HUES48 (cell line): ENCODE measurements at regions not wholly inside any gene's neighbourhood (a gene's known extent, or its start where the extent isn't known, plus 50 kb on each side); places are given as distances from the start of the nearest gene placed in this dataset.
"Not testable (repeated sequence)": the region's sequence is repeated elsewhere in the genome, so short reads cannot be mapped to it uniquely, and the experiment has no call there.

Experiments
- H3K27ac ChIP-seq: one replicate; pipeline ENCODE4 v1.7.0; 2013; ENCODE audit warnings: low read depth, low read length, inconsistent platforms
- H3K27me3 ChIP-seq: 2 replicates; pipeline ENCODE4 v1.6.1; 2013; ENCODE audit warnings: mild to moderate bottlenecking, low read length; ENCODE audit not compliant: control insufficient read depth, insufficient read depth
- H3K36me3 ChIP-seq: 2 replicates; pipeline ENCODE4 v1.6.1; 2013; ENCODE audit warnings: low read length; ENCODE audit not compliant: control insufficient read depth, insufficient read depth
- H3K4me1 ChIP-seq: 2 replicates; pipeline ENCODE4 v1.6.1; 2013; ENCODE audit warnings: mild to moderate bottlenecking, low read length; ENCODE audit not compliant: control insufficient read depth, insufficient read depth
- H3K4me3 ChIP-seq: 2 replicates; pipeline ENCODE4 v1.5.1; 2013; ENCODE audit warnings: mild to moderate bottlenecking, low read depth, low read length
- H3K9ac ChIP-seq: 2 replicates; pipeline ENCODE4 v1.6.1; 2013; ENCODE audit warnings: mild to moderate bottlenecking, low read depth, low read length, moderate library complexity
- H3K9me3 ChIP-seq: 2 replicates; pipeline ENCODE4 v1.6.1; 2013; ENCODE audit warnings: low read length; ENCODE audit not compliant: control insufficient read depth, insufficient read depth

DNA sequence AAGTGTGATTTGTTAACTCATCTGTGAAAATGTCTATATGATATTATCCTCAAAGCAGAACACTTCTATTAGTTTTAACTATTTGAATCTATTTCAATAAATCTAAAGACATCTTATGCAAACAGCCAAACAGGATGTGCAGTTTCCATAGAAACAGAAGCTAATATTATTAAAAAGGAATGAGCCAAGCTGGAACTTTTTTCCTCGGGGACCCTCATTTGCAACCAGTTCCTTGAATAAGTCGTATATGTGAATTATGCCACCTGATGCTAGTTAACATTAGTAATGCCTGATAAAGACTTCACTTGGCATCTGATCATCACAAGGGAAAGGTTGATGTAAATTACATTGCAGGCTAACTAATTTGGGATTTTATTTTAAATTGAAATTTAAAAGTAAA lies 216.9 kb upstream of the SMLR1 start:
- H3K4me3 ChIP-seq = no peak overlapping the region
- no peak overlapping the region for H3K9ac ChIP-seq
- H3K9me3 ChIP-seq = no peaks in the 10 kb centered on the region
- H3K4me1 ChIP-seq = peaks cover 12% of the 10 kb centered on the region
- no peaks in the 10 kb centered on the region for H3K36me3 ChIP-seq
- no peak overlapping the region for H3K27ac ChIP-seq
- H3K27me3 ChIP-seq = no peaks in the 10 kb centered on the region

DNA sequence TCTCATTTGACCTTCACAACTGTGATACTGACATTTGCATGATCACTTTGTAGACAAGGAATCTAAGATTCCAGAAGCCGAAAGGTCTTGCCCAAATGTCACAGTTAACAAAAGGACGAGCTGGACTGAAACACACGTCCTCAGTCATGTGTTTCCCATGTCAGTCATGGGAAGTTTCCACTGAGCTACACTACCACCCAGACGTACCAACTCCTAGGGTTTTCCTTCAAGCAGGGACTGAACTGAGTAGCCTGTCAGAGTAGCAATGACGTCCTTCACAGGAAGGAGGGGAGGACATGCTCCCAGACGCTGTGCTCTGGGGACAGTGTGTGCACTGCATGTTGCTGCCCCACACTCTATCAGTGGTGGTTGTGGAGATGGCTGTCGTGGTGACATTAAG lies 215.8 kb upstream of the SMLR1 start:
- peaks cover 13% of the 10 kb centered on the region for H3K4me1 ChIP-seq
- no peak overlapping the region for H3K27ac ChIP-seq
- H3K9me3 ChIP-seq = no peaks in the 10 kb centered on the region
- H3K4me3 ChIP-seq = no peak overlapping the region
- no peaks in the 10 kb centered on the region for H3K27me3 ChIP-seq
- no peak overlapping the region for H3K9ac ChIP-seq
- no peaks in the 10 kb centered on the region for H3K36me3 ChIP-seq

DNA sequence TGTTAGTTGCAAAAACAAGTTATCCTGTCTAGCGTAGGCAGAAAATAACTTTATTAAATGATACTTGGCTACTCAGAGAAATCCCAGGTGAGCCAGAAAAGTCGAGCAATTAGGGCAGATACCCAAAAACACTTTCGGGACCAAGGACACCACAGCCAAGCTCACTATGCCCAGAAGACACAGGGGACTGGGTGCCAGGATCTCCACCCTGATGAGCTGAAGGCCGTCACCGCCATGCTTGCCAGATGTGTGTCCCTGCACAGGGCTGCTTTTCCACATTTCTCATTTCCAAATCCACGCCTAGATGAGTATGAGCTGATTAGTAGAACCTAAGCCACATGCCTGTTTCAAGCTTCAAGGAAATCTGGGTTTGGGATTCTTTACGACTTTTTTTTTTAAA lies 214.0 kb upstream of the SMLR1 start:
- peaks cover 13% of the 10 kb centered on the region for H3K4me1 ChIP-seq
- H3K27me3 ChIP-seq = no peaks in the 10 kb centered on the region
- no peak overlapping the region for H3K4me3 ChIP-seq
- no peaks in the 10 kb centered on the region for H3K36me3 ChIP-seq
- H3K27ac ChIP-seq = no peak overlapping the region
- no peaks in the 10 kb centered on the region for H3K9me3 ChIP-seq
- no peak overlapping the region for H3K9ac ChIP-seq

DNA sequence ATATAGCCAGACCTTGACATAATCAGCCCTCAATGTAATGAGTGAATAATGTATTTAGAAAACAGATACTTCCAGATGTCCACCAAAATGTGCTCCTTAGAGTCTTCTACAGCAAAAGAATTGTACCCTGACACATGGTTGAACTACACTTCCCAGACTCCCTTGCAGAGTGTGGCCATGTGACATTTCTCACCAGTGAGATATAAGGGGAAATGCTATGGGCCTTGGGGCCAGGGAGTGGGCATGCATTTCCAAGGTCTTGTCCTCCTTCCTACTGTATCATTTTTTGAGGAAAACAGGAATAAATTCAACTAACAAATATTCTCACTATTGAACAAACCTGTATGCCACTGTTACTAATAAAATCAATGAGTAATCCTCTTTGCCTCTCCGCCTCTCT lies 211.4 kb upstream of the SMLR1 start:
- peaks cover 13% of the 10 kb centered on the region for H3K4me1 ChIP-seq
- H3K27me3 ChIP-seq = no peaks in the 10 kb centered on the region
- H3K9me3 ChIP-seq = no peaks in the 10 kb centered on the region
- H3K9ac ChIP-seq = no peak overlapping the region
- no peak overlapping the region for H3K4me3 ChIP-seq
- no peak overlapping the region for H3K27ac ChIP-seq
- H3K36me3 ChIP-seq = no peaks in the 10 kb centered on the region

DNA sequence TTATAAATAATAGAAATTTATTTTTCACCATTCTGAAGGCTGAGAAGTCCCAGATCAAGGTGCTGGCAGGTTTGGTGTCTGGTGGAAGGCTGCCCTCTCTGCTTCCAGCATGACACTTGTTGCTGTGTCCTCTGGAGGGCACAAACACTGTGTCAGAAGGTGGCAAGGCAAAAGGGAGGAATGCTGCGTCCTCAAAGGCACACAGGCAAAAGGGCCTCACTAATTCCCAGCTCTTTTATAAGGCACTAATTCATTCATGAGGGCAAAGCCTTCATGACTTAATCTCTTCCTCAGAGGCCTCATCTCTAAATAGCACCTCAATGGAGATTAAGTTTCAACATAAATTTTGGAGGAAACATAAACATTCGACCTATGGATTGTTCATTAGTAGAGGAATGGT lies 209.5 kb upstream of the SMLR1 start:
- H3K4me1 ChIP-seq = peaks cover 13% of the 10 kb centered on the region
- H3K4me3 ChIP-seq = no peak overlapping the region
- H3K36me3 ChIP-seq = no peaks in the 10 kb centered on the region
- no peaks in the 10 kb centered on the region for H3K27me3 ChIP-seq
- no peak overlapping the region for H3K27ac ChIP-seq
- H3K9me3 ChIP-seq = no peaks in the 10 kb centered on the region
- no peak overlapping the region for H3K9ac ChIP-seq

DNA sequence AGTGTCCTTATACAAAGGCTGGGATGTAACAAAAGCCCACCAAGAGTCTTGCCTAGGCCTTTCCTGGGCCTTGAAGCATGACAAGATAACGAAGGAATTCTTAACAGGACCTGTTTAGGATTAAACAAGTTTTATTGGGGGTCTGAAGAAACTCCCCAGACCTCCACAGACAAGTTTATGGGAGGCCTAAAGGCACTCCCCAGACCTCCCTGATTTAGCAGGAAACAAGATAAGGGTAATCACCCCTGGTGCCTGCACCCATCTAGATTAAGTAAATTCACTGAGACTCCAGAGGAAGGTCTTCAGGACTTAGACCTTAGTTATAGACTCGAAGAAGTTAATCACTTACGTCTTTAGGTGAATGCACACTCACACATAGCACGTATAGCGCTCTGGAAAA lies 208.4 kb upstream of the SMLR1 start:
- H3K9me3 ChIP-seq, H3K4me3 ChIP-seq, H3K27me3 ChIP-seq, H3K36me3 ChIP-seq, H3K27ac ChIP-seq, H3K9ac ChIP-seq: not testable (repeated sequence)
- peaks cover 13% of the 10 kb centered on the region for H3K4me1 ChIP-seq

DNA sequence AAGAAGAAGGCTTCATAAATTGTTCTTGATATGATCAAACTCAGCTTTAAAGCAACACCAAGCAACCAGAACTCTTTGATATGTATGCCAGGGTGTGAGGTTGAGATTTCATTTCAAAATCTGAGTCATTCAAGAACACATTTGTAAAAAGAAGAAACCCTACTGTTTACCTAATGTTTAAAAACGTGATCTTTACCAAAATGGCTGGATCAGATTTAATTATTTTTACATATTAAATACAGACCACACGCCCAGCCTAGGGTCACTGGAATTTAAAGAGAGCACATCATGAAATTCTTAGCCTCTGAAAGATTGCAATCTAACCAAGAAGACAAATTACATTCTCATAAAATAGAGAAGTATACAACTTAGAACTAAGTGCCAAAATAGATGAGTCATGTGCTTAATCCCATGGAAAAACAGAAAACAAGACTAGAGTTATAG lies 206.8 kb upstream of the SMLR1 start:
- Histone ChIP-seq H3K36me3 (no peaks in the 10 kb centered on the region), H3K4me3 (no peak overlapping the region), H3K27ac (no peak overlapping the region), H3K27me3 (no peaks in the 10 kb centered on the region), H3K4me1 (peaks cover under 1% of the 10 kb centered on the region; the same call in 1 of the 2 replicates), H3K9ac (no peak overlapping the region), H3K9me3 (no peaks in the 10 kb centered on the region)

DNA sequence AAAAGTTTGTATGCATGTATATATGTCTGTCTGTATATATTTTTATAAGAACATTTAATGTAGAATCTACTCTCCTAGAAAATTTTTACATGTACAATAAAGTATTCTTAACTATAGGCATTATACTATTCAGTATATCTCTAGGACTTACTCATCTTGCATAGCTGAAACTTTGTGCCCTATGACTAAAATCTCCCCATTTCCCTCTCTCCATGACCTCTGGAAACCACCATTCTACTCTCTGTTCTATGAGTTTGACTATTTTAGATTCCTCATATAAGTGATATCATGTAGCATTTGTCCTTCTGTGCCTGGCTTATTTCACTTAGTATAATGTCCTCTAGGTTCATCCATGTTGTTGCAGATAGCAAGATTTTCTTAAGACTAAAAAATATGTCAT lies 205.1 kb upstream of the SMLR1 start:
- no peaks in the 10 kb centered on the region for H3K36me3 ChIP-seq
- no peak overlapping the region for H3K27ac ChIP-seq
- peaks cover 13% of the 10 kb centered on the region; the same call in 1 of the 2 replicates for H3K4me1 ChIP-seq
- H3K27me3 ChIP-seq = no peaks in the 10 kb centered on the region
- no peak overlapping the region for H3K9ac ChIP-seq
- no peak overlapping the region for H3K4me3 ChIP-seq
- H3K9me3 ChIP-seq = no peaks in the 10 kb centered on the region

DNA sequence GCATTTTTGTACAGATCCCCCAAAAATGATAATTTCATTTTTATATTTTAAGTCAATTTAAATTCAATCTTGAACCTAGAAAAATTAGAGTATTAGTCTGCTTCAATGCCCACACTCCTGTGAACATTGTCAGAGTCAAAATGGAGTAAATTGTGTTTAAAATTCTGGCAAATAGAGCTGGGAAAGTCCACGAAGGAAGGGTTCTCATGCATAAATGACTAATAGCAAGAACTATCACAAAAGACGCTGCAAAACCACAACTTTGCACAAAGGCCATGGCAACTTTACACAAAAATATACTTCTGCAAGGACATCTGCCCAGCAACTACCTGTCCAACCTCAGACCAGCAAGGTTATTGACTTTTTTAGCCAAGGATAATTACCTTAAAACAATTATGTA lies 203.2 kb upstream of the SMLR1 start:
- Histone ChIP-seq H3K27me3 (no peaks in the 10 kb centered on the region), H3K9me3 (no peaks in the 10 kb centered on the region), H3K4me3 (no peak overlapping the region), H3K27ac (no peak overlapping the region), H3K4me1 (peaks cover 13% of the 10 kb centered on the region; the same call in 1 of the 2 replicates), H3K9ac (no peak overlapping the region), H3K36me3 (no peaks in the 10 kb centered on the region)

DNA sequence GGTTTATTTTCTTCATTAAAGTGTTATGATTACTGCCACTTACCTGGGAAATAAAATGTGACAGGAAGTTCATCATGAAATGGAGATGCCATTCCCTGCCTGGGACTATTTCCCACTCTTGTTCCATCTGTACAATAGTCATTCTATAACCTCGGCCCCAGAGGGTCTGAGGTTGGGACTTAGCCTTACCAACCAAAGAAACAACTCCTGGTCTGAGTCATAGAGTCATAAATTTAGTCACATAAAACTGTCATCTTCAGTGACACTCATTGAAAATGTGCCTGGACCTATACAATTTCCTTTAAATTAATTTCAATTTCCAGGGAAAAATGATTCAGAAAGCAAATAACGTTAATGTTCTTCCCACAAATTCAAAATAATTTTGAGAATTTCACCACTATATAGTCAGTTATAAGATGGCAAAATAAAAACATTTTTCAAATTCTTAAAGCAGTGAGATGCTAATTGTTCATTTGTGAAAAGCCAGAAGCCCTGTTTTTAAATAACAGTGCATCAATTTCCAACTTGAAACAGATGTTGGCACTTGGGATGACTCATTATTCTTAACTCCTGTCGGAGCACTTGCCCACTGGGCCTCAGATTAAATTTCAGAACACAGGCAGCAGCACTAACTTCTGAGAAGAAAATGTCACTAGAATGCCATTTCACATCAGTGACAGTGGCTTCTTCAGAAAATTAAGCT lies 201.2 kb upstream of the SMLR1 start:
- H3K4me3 ChIP-seq = no peak overlapping the region; the same call in 1 of the 2 replicates
- H3K9ac ChIP-seq = no peak overlapping the region
- H3K27ac ChIP-seq = no peak overlapping the region
- no peaks in the 10 kb centered on the region for H3K9me3 ChIP-seq
- H3K4me1 ChIP-seq = peaks cover 13% of the 10 kb centered on the region; the same call in 1 of the 2 replicates
- H3K36me3 ChIP-seq = no peaks in the 10 kb centered on the region
- H3K27me3 ChIP-seq = no peaks in the 10 kb centered on the region

DNA sequence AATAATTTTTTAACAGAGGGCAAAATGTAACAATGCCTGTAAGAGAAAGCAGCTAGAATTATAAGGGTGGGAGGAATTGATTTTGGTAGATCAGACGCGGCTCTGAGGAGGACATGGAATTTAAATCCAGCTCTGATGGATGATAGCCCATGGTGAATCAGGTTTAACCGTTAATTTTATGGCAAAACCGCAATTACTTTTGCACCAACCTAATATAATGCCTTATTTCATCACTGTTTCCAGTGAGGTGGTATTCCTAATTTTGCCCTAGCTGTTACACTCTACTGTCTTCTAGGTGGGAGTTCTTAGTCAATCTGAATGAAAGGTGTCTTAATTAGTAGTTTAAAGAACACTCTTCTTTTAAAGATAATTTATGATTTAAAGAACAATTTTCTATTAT lies 198.3 kb upstream of the SMLR1 start:
- H3K4me1 ChIP-seq = peaks cover 18% of the 10 kb centered on the region
- H3K27ac ChIP-seq = no peak overlapping the region
- H3K36me3 ChIP-seq = no peaks in the 10 kb centered on the region
- no peak overlapping the region for H3K4me3 ChIP-seq
- no peak overlapping the region for H3K9ac ChIP-seq
- no peaks in the 10 kb centered on the region for H3K9me3 ChIP-seq
- no peaks in the 10 kb centered on the region; the same call in 1 of the 2 replicates for H3K27me3 ChIP-seq
